ENCODE measurements at regions not wholly inside any gene's neighbourhood (a gene's known extent, or its start where the extent isn't known, plus 50 kb on each side); places are given as distances from the start of the nearest gene placed in this dataset.

DNA sequence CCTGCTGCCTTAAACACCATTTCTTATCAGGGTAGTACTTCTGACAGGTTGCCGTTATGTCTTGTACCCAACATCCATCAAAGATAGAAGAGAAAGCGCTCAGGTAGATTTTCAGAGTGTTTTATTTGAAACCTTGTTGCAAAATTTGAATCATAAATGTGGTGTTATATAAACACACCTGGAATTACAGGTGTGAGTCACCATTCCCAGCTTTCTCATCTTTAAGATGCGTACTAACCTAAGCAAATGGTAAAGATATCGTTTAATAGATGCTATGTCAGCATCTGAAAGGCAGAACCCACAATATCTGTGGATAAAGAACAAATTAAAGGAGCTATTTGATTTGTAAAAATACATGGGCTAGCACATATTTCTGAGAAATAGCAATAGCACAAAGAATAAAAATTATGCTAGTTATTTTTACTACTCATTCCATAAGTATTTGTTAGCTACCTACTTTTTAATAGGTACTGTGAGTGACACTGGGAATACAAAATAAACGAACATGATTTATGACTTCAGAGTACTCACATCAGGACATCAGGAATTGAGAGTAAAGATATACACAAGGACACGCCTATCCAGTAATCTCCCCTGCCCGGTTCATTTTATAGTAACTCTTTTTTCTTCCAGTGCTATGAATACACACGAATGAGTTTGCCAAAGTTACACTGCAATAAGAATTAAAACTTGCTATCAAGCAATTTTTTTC is 193.8 kb downstream of the RBM43 start:
- H3K27ac Mint-ChIP-seq (ENCODE audit: unreplicated experiment) = no peak overlapping the region
- BruUV-seq (replicated peaks) = no TSS peak
- CTCF ChIA-PET = no interaction called here

DNA sequence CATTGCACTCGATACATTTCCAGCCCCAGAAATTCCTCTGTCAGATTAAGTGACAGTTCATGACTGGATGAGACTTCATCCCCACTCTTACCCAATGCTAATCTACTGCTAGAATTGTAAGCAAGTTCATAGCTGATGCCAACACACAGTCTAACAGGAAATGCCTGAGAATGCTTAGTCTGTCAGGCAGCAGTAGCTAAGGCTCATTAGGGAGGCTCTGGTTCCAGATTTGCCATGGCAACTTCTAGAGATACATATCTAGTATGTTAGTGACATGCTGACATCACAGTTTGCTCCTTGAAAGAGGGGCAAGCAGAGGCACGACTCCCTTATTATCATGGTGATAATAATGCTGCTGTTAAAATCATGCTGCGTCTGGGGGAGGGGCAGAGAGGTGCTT is 198.4 kb downstream of the RBM43 start:
- DNase-seq = no peak
- BruUV-seq (replicated peaks) = no TSS peak
- H3K4me1 Mint-ChIP-seq (ENCODE audit: low read depth, unreplicated experiment) = no peaks in the 10 kb centered on the region
- intact Hi-C loops (cut with micrococcal nuclease; ENCODE audit: unreplicated experiment) = no loop called here
- H3K27me3 Mint-ChIP-seq (ENCODE audit: insufficient read depth, unreplicated experiment) = peaks cover 3% of the 10 kb centered on the region
- ChIA-PET POLR2A (no interaction called here), CTCF (no interaction called here)
- TF ChIP-seq, protein P1, sequence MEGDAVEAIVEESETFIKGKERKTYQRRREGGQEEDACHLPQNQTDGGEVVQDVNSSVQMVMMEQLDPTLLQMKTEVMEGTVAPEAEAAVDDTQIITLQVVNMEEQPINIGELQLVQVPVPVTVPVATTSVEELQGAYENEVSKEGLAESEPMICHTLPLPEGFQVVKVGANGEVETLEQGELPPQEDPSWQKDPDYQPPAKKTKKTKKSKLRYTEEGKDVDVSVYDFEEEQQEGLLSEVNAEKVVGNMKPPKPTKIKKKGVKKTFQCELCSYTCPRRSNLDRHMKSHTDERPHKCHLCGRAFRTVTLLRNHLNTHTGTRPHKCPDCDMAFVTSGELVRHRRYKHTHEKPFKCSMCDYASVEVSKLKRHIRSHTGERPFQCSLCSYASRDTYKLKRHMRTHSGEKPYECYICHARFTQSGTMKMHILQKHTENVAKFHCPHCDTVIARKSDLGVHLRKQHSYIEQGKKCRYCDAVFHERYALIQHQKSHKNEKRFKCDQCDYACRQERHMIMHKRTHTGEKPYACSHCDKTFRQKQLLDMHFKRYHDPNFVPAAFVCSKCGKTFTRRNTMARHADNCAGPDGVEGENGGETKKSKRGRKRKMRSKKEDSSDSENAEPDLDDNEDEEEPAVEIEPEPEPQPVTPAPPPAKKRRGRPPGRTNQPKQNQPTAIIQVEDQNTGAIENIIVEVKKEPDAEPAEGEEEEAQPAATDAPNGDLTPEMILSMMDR (IDR thresholded peaks at IDR 0.05; ENCODE audit: insufficient read depth in 1 of 2, low read depth in 1 of 2, low read length in 1 of 2, severe bottlenecking in 1 of 2, unreplicated experiment in 1 of 2) = no peak
- no peaks in the 10 kb centered on the region for H3K27me3 ChIP-seq (replicated peaks; ENCODE audit: control insufficient read depth, insufficient read depth, low read length)
- H3K4me1 ChIP-seq = no peaks in the 10 kb centered on the region
- no peak overlapping the region for H3K27ac Mint-ChIP-seq (ENCODE audit: unreplicated experiment)
- H3K36me3 ChIP-seq (ENCODE audit: control insufficient read depth, insufficient read depth, low read length) = no peaks in the 10 kb centered on the region
- H3K36me3 Mint-ChIP-seq (ENCODE audit: insufficient read depth, unreplicated experiment) = no peaks in the 10 kb centered on the region
- H3K9me3 ChIP-seq = no peaks in the 10 kb centered on the region; the same call in 1 of the 2 replicates
- no peaks in the 10 kb centered on the region for H3K9me3 Mint-ChIP-seq (ENCODE audit: unreplicated experiment)
- H3K4me3 ChIP-seq (ENCODE audit: low read depth, low read length) = no peak overlapping the region
- no peak overlapping the region for H3K4me3 Mint-ChIP-seq (ENCODE audit: unreplicated experiment)

More for the DNA sequence above, 193.8 kb downstream of the RBM43 start:
- no peaks in the 10 kb centered on the region for H3K9me3 Mint-ChIP-seq (ENCODE audit: unreplicated experiment)
- no peaks in the 10 kb centered on the region for H3K36me3 ChIP-seq (ENCODE audit: control insufficient read depth, insufficient read depth, low read length)
- no peak for DNase-seq
- no peak overlapping the region for H3K4me3 Mint-ChIP-seq (ENCODE audit: unreplicated experiment)
- no peaks in the 10 kb centered on the region for H3K27me3 Mint-ChIP-seq (ENCODE audit: insufficient read depth, unreplicated experiment)
- no peaks in the 10 kb centered on the region for H3K4me1 Mint-ChIP-seq (ENCODE audit: low read depth, unreplicated experiment)
- peaks cover 1% of the 10 kb centered on the region; the same call in 1 of the 2 replicates for H3K27me3 ChIP-seq (replicated peaks; ENCODE audit: control insufficient read depth, insufficient read depth, low read length)
- H3K36me3 Mint-ChIP-seq (ENCODE audit: insufficient read depth, unreplicated experiment) = no peaks in the 10 kb centered on the region
- H3K4me1 ChIP-seq = no peaks in the 10 kb centered on the region
- no peak overlapping the region for H3K4me3 ChIP-seq (ENCODE audit: low read depth, low read length)
- intact Hi-C loops (cut with micrococcal nuclease; ENCODE audit: unreplicated experiment) = no loop called here
- no peaks in the 10 kb centered on the region; the same call in 1 of the 2 replicates for H3K9me3 ChIP-seq
- TF ChIP-seq, protein P1 (IDR thresholded peaks at IDR 0.05; ENCODE audit: insufficient read depth in 1 of 2, low read depth in 1 of 2, low read length in 1 of 2, severe bottlenecking in 1 of 2, unreplicated experiment in 1 of 2) = no peak
- POLR2A ChIA-PET = no interaction called here

DNA sequence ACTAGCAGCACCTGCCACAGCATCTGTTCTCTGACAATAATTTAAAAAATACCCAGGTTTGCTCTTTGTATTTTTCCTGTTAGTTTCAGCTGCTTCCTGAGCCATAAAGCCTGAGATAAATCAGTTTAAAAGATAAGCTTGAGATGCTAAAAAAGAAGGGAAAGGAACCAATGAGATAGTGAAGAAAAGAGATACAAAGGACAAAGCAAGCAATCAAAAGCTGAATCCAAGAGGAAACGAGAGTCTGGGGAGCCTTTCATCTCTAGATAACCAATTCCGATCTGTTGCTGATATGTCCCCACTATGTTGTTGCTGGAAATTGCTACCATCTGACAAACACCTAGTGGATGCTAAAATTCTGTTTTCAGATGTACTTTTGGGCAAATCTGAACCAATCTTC is 201.4 kb downstream of the RBM43 start:
- Mint-ChIP-seq H3K27ac (ENCODE audit: unreplicated experiment) (no peak overlapping the region), H3K27me3 (ENCODE audit: insufficient read depth, unreplicated experiment) (peaks cover 3% of the 10 kb centered on the region), H3K9me3 (ENCODE audit: unreplicated experiment) (no peaks in the 10 kb centered on the region), H3K4me1 (ENCODE audit: low read depth, unreplicated experiment) (no peaks in the 10 kb centered on the region), H3K4me3 (ENCODE audit: unreplicated experiment) (no peak overlapping the region), H3K36me3 (ENCODE audit: insufficient read depth, unreplicated experiment) (no peaks in the 10 kb centered on the region)
- no peaks in the 10 kb centered on the region for H3K36me3 ChIP-seq (ENCODE audit: control insufficient read depth, insufficient read depth, low read length)
- H3K4me3 ChIP-seq (ENCODE audit: low read depth, low read length) = no peak overlapping the region
- no TSS peak for BruUV-seq (replicated peaks)
- intact Hi-C loops (cut with micrococcal nuclease; ENCODE audit: unreplicated experiment) = no loop called here
- no peak for DNase-seq
- no peaks in the 10 kb centered on the region for H3K4me1 ChIP-seq
- ChIA-PET POLR2A (interaction anchor here (0.6 kb wide), 1 partner anchor 99 kb away, joined by 5 read pairs; no protein-coding TSS in a partner anchor), CTCF (no interaction called here)
- TF ChIP-seq, protein P1 (IDR thresholded peaks at IDR 0.05; ENCODE audit: insufficient read depth in 1 of 2, low read depth in 1 of 2, low read length in 1 of 2, severe bottlenecking in 1 of 2, unreplicated experiment in 1 of 2) = no peak
- H3K27me3 ChIP-seq (replicated peaks; ENCODE audit: control insufficient read depth, insufficient read depth, low read length) = no peaks in the 10 kb centered on the region
- H3K9me3 ChIP-seq = no peaks in the 10 kb centered on the region; the same call in 1 of the 2 replicates
